ENCODE measurements at regions not wholly inside any gene's neighbourhood (a gene's known extent, or its start where the extent isn't known, plus 50 kb on each side); places are given as distances from the start of the nearest gene placed in this dataset.
"Not testable (repeated sequence)": the region's sequence is repeated elsewhere in the genome, so short reads cannot be mapped to it uniquely, and the experiment has no call there.

DNA sequence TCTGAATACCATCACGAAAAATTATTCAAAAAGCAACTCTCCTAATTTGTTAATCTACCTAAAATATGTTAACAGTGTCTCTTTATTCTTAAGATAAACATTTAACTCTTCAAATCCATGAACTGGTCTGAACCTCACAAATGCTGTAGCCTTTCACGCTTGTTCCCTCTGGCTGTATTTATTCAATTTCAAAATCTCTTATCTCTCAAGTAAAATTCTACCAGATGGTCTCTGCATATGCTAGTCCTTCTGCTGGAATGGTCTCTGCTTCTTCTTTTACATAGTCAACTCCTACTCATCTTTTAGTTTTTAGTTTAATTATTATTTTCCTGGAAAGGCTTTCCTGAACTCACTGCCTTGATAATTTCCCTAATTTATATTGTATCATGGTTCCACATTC is 232.9 kb upstream of the PCDH20 start:
- no peak for FAIRE-seq

DNA sequence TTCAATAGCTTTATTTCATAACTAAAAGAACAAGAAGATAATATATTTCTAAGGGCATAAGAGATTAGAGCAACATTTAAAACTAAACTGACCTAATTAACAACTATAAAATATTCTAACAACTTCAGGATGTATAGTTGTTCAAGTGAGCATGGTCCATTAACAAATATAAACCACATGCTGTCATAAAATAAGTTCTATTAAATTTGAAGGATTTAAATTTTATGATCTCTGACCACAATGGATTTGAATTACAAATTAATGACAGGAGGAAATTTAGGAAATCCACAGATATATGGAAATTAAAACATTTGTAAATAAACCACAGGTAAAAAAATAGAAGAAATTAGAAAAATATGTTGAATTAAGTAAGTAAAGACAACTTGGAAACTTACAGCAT is 196.5 kb upstream of the PCDH20 start:
- peak; percentile 38 for FAIRE-seq

DNA sequence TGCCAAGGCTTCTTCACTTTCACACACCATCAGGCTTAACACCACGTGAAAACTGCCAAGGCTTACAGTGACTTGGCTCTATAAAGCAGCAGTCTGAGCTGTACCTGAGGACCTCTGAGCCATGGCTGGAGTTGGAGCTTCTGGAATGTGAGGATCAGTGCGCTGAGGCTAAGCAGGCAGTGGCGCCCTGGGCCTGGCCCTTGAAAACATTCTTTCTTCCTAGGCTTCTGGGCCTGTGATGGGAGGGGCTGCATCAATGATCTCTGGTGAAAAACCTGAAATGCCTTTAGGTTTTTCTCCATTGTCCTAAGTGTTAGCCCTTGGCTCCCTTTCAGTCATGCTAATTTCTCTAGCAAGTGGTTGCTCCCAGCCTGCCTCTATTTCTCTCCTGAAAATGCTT is 192.5 kb upstream of the PCDH20 start:
- no peak for FAIRE-seq

DNA sequence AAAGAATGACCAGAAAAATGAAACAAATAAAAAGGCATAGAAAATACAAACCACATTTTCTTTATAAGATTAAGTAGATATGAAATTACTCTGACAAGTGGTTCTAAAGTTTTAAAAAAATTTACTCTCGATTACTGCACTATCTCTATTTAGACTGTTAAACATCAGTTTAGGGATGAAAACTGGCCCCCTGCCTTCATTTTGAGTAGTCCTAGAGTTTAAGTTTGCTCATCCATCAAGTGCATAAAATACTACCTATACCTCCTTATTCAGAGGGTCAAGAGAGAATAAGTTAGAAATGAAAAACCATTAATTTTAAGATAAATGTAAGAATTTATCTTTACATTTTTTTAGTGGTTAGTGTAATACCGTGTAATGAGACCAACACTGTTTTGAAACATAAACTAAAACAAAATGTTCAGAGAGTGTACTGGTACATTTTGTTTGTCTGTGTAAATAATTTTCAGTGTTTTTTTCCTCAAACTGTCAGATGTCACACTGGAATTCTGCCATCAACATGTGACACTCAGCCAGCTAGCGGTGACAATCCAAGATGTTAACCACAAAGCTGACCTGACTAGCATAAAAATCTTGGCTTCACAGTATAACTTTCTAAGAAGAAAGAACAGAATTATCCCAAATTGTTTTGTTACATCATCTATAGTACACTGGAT is 184.8 kb upstream of the PCDH20 start:
- FAIRE-seq: no peak

DNA sequence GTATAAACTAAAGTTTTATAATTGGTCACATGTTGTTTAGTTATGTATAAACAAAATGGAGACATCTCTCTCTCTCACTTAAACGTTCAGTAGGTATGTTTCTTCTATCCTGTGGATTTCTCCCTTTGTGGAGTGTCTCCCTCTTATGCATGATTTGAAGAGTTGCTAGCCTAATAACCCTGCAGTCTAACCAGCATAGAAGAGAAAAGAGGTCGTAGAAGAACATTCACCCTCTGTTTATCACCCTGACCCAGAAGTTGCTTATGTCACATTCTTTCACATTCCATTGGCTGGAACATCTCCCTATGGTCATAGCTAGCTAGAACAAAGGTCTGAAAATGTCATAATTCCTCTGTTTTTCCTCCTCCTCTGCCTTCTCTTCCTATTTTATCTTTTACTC is 176.8 kb upstream of the PCDH20 start:
- no peak for FAIRE-seq

DNA sequence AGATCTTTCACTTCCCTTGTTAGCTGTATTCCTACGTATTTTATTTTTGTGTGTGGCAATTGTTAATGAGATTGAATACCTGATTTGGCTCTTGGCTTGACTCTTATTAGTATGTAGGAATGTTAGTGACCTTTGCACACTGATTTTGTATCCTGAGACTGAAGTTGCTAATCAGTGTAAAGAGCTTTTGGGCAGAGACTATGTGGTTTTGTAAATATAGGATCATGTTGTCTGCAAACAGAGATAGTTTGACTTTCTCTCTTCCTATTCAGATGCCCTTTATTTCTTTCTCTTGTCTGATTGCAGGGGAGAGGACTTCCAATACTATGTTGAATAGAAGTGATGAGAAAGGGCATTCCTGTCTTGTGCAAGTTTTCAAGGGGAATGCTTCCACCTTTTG is 160.3 kb upstream of the PCDH20 start:
- no peak for FAIRE-seq

DNA sequence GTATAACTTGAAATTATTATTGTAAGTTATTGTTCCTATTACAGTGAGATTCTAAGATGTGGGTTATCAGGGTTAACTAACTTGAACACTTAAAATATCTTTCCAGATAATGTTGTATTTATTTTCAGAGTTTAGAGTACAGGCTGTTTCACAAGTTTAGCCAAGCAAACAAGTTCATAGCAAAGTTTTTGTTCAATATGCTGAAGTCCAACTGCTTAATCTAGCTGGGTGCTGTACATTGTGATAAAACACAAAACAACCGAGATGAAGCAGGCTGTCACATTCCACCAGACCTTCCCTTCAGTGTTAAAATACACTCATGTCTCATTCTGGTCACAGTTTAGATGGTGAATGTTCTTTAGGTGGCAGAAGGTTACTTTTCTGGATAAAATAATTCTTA is 148.0 kb upstream of the PCDH20 start:
- no peak for FAIRE-seq

DNA sequence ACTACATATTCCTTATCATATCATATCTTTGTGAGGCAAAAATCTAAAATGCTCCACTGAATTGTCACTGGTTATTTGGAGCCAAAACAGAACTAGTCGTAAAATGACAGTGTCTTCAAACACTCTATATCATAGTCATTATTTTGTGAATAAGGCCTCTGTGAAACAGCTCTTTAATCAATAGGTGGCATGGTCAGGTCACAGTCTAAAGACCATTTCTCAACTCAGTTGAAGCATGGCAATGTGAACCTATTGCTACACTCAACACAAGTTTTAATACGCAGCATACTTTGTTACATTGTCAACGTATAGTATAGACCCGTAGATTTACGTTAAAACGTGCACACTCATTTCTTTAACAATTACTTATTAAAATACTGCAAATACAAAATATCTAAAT is 131.3 kb upstream of the PCDH20 start:
- FAIRE-seq: no peak

DNA sequence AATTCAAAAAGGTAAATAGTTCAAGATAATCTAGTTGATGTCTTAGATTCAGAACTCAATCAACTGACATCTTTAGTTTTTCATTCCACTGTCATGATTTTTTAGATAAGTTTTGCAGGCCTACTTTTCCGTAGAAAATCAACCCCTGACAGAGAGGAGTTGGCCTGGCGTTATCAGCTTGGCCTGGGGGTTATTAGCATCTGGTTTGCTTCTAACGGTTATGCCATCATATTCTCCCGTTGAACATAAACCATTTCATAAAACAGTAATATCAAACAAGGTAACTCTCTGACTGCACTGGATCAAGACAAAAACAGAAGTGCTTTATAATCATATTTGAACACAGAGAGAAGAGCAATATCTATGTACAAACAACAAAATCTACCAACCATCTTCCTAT is 130.8 kb upstream of the PCDH20 start:
- FAIRE-seq: no peak

DNA sequence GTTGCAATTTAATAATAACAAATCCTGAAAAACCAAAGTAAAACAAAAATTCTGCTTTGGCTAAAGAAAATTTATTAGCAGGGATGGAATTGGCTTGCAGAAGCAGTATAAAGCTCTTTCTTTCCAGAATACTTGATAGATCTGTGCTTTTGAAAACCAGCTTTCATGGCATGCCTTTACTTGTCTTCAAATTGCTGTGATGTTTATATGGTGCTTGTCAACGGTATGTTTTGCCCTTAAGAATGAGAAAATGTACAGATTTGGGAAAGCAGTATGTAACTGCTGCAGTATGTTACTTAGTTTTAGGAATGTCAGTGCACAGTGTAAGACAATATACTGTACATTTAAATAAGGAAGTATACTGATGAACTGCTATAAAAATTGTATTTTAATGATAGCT is 120.8 kb upstream of the PCDH20 start:
- no peak for FAIRE-seq

DNA sequence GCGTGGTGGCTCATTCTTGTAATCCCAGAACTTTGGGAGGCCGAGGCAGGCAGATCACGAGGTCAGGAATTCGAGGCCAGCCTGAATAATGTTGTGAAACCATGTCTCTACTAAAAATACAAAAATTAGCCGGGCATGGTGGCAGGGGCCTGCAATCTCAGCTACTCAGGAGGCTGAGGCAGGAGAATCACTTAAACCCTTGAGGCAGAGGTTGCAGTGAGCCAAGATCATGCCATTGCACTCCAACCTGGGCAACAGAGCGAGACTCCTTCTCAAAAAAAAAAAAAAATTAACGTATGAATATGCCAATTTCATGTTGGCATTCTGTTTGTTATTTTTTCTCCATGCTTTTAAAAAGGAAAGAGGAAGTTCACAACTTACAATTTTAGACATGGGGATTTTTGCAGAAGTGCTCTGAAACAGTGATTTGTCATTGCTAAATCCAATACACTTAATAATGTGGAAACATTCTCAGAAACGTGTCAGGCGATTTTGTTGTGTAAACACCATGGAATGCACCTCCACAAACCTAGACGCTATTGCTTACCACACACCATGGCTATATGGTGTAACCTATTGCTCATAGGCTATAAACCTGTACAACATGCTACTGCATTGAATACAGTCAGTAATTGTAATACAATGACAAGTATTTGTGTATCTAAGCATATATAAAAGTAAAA is 115.9 kb upstream of the PCDH20 start:
- no peak for FAIRE-seq

DNA sequence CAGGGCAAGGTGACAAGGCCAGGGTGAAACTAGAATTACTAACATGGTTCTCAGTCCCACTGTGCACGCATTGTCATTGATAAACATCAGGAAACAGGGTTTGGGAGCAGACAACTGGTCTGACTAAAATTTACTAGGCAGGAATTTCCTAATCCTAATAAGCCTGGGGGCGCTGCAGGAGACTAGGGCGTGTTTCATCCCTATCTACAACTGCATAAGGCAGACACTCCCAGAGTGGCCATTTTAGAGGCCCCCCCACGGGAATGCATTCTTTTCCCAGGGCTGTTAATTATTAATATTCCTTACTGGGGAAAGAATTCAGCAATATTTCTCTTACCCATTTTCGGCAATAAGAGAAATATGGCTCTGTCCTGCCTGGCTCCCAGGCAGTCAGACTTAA is 103.6 kb upstream of the PCDH20 start:
- not testable (repeated sequence) for FAIRE-seq

DNA sequence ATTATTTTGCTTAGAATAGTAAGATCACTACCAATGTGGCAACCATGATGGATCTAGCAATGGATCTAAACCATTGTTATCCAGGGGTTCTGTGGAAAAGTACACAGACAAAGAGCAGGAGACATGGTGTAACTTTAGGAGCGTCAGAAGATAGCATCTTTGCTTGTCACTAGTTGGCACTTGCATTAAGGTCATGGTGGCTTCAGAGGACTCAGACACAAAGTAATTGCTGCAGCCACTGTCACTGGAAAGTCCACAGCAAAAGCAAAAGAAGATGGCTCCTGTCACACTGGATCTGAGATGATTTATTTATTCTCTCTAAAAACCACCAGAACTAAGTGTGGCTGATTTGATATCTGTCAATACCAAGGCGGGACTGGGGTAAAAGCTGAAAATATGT is 93.3 kb upstream of the PCDH20 start:
- FAIRE-seq: no peak

DNA sequence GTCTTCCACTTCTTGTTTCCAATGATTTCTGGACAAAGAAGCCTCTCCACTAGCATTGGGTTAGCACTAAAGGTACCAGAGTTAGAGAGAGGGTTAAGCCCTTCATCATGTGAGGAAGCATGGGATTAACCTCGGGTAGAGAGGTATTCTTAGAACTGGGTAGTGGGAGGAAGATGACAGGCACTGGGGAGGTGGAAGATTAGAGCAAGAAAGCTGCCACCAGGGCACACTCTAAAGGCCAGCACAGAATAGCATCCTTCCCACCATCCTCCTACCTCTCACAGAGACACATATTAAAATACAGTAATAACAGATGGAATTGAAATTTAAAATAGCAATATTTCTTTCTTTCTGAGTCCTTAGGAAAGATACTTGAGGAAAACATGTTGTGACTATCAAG is 84.5 kb upstream of the PCDH20 start:
- FAIRE-seq: no peak

DNA sequence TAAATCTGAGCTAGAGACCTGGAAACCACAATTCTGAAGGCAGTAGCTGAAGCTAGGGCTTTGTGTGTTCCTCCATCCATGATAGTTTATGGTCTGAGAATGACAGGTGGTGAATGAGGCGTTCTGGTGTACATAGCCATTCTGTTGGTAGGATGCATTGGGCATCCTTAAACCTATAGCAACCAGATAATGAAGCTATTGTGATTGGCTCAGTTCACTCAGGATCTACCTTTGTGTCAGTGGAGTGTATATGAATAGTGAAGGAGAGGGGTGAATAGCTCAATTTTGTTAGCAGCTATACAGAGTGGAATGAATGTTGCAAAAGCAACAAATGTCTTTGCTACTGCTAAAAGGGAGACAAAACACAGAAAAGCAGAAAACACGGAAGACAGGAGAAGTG is 80.0 kb upstream of the PCDH20 start:
- FAIRE-seq: no peak

DNA sequence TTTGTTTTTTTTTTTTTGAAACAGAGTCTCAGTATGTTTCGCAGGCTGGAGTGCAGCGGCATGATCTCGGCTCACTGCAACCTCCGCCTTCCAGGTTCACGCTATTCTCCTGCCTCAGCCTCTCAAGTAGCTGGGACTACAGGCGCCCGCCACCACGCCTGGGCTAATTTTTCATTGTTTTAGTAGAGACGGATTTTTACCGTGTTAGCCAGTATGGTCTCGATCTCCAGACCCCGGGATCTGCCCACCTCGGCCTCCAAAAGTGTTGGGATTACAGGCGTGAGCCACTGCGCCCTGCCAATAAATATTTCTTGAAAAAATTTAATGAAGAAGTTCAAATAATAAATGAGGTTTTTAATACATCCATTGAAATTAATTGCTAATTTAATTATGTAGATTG is 77.9 kb upstream of the PCDH20 start:
- not testable (repeated sequence) for FAIRE-seq

DNA sequence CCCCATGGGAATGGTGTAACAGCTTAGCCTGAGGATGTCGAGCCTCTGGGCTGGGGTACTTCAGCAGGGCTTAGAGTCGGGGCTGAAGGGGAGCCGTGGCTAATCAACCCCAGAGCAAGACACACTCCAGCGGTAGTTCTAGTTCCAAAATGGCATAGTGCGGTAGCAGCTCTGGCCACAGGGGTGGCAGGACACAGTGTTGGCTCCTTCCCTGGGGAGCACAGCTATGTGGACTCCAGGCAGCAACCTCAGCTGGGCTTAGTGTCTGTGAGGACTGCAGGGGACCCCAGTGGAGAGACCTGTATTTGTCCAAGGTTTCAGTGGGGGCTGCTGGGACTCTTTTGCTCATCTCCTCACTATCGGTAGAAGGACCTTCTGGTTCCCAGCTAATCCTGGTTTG is 70.8 kb upstream of the PCDH20 start:
- FAIRE-seq: no peak

DNA sequence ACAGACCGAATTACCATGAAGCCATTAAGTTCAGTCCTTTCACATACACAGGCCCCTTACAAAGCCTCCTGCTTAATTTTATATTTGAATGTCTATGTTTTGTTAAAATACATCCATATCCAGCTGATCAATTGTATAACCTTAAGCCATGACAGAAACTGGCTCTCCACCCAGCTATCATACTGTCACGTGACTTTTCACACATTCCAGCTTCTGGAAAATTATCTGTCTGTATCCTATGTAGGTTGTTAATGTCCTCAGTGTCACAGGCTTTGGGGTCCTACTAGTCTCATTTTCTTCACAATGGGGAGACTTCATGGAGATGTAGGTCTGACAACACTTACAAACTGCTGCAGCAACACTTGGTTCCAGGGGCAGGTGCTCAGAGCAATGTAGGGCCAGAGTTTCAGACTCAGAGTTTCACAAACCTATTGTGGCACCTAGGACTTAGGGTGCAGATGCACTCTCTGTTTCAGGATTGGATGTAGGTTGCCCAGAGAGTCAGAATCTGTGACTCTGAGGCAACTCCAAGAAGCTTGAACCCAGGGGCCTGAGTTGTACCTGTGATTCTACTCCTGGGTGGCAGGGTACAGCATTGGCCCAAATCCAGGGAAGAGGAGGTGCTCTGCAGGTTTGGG is 69.6 kb upstream of the PCDH20 start:
- no peak for FAIRE-seq

DNA sequence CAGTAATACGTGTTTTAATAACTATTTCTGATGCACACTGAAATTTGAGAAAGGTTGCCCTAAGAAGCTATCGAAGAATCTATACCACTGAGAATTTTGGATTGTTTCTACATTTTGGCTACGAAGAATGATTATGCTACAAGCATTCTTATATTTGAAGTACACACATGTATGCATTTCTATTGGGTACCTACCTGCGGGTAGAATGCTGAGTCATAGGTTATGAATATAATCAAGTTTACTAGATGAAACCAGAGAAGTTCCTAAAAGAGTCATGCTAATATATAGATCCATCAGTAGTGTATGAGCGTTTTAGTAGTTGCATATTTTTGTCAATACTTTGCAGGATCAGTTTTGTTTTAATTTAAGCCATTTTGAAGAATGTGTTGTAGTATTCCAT is 62.0 kb upstream of the PCDH20 start:
- FAIRE-seq: no peak

DNA sequence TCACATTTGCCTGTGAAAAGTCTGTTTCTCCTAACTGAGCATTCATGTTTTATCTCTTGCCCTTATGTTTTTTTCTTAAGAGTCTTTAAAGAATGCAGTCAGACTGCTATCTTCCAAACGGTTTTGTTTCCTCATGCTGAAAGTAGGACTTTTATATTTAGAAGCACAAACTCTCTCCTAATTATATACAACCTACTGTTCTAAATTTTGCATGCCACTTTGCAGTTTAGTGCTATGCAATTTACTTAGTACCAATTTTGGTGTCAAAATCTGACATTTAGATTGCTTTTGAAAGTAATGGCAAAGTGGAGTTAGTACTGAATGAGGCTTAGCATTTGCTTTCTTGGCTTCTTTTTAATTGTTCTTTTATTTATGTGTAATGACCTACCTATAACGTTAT is 55.1 kb upstream of the PCDH20 start:
- FAIRE-seq: no peak

DNA sequence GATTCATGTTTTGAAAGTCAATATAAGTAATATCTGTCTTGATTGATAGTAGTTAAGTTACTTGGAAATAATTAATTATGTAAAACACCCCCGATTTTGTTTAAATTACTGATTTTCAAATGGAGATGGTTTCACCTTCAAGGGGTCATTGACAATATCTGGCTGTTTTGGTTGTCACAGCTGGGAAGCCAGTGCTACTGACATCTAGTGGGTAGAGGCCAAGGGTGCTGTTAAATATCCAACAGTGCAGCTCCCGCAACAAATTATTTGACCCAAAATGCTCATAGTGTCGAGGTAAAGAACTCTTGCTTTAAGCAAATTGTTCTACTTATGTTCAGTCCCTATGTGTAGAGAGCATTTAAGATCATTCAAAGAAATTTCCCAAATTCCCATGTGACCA is 50.6 kb upstream of the PCDH20 start:
- no peak for FAIRE-seq

Measured in colon (tissue), 2 donors.